ENCODE measurements at regions not wholly inside any gene's neighbourhood (a gene's known extent, or its start where the extent isn't known, plus 50 kb on each side); places are given as distances from the start of the nearest gene placed in this dataset.

GRCh38 chr18:24958001-24958400, 394.0 kb downstream of the ZNF521 start:
- ATAC-seq (ENCODE audit: low FRiP score) = no peak
- no peak for DNase-seq (ENCODE audit: low spot score)
- no peak for TF ChIP-seq CTCF (IDR thresholded peaks at IDR 0.05)

- no peak for ATAC-seq (ENCODE audit: low FRiP score)
- no peak for TF ChIP-seq CTCF (IDR thresholded peaks at IDR 0.05)
- DNase-seq (ENCODE audit: low spot score) = no peak
These were observed 392.9 kb downstream of the ZNF521 start for GRCh38 chr18:24959051-24959476.

- no peak for TF ChIP-seq CTCF (IDR thresholded peaks at IDR 0.05)
- ATAC-seq (ENCODE audit: low FRiP score) = no peak
- DNase-seq (ENCODE audit: low spot score) = no peak
These were observed 387.8 kb downstream of the ZNF521 start for GRCh38 chr18:24964216-24964615.

- ATAC-seq (ENCODE audit: low FRiP score) = no peak
- no peak for TF ChIP-seq CTCF (IDR thresholded peaks at IDR 0.05)
- no peak for DNase-seq (ENCODE audit: low spot score)
These were observed 383.7 kb downstream of the ZNF521 start for GRCh38 chr18:24968238-24968775.

GRCh38 chr18:24972577-24972976, 379.4 kb downstream of the ZNF521 start:
- no peak for ATAC-seq (ENCODE audit: low FRiP score)
- DNase-seq (ENCODE audit: low spot score) = no peak
- TF ChIP-seq CTCF (IDR thresholded peaks at IDR 0.05) = no peak

GRCh38 chr18:24974431-24974830, 377.5 kb downstream of the ZNF521 start:
- ATAC-seq (ENCODE audit: low FRiP score) (no peak), DNase-seq (ENCODE audit: low spot score) (no peak)
- no peak for TF ChIP-seq CTCF (IDR thresholded peaks at IDR 0.05)

- DNase-seq (ENCODE audit: low spot score) = no peak
- no peak for TF ChIP-seq CTCF (IDR thresholded peaks at IDR 0.05)
- ATAC-seq (ENCODE audit: low FRiP score) = no peak
These were observed 376.2 kb downstream of the ZNF521 start for GRCh38 chr18:24975496-24976372.
